ENCODE measurements at regions not wholly inside any gene's neighbourhood (a gene's known extent, or its start where the extent isn't known, plus 50 kb on each side); places are given as distances from the start of the nearest gene placed in this dataset.

DNA sequence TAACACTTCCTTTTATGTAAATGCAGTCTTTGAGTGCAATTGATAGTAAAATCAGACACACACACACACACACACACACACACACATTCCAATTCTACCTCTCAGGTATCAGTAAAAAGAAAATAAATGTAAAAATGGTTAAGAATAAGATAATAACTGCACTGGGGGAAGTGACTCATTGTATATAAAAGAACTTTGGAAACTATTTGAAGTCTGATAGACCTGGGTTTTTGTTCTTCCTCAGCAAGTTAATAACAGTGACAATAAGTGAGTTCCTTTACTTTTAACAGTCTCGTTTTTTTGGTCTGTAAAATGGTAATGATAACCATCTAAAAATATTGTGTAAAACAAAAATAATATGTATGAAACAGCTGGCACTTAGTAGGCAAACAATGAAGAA, 1815.0 kb downstream of the MRPL39 start:
- peaks cover 4% of the 10 kb centered on the region for H3K9me3 ChIP-seq (replicated peaks; ENCODE audit: control insufficient read depth, insufficient read depth, low read length)
- intact Hi-C loops (cut with micrococcal nuclease) (no loop called here), dilution Hi-C loops (cut with MboI; ENCODE audit: extremely low pct_ligation_motif_present, low sequenced_read_pairs) (no loop called here)
- H3K27me3 ChIP-seq (ENCODE audit: control insufficient read depth in 2 of 2, insufficient read depth in 2 of 2, low read length in 2 of 2) = no peaks in the 10 kb centered on the region
- H3K4me1 ChIP-seq (ENCODE audit: control insufficient read depth, extremely low read depth, insufficient read depth, low read length) = no peaks in the 10 kb centered on the region
- no peak overlapping the region for H2AFZ ChIP-seq (ENCODE audit: low read depth, low read length)
- no peaks in the 10 kb centered on the region for H4K20me1 ChIP-seq (replicated peaks; ENCODE audit: control insufficient read depth, extremely low read depth, insufficient read depth, low read length)
- no peak overlapping the region for H3K4me3 ChIP-seq (replicated peaks in 1 of 3; ENCODE audit: insufficient read depth in 1 of 3, low read depth in 1 of 3, low read length in 3 of 3)
- no peak overlapping the region for H3K4me2 ChIP-seq (ENCODE audit: insufficient read depth, low read length)
- CTCF ChIA-PET = no interaction called here
- no peak overlapping the region for H3K9ac ChIP-seq (replicated peaks; ENCODE audit: extremely low read depth, insufficient read depth, low read length)
- TF ChIP-seq JUN (IDR thresholded peaks at IDR 0.05; ENCODE audit: borderline replicate concordance, insufficient read depth, insufficient read length, low read depth) = no peak
- TF ChIP-seq, protein P1, sequence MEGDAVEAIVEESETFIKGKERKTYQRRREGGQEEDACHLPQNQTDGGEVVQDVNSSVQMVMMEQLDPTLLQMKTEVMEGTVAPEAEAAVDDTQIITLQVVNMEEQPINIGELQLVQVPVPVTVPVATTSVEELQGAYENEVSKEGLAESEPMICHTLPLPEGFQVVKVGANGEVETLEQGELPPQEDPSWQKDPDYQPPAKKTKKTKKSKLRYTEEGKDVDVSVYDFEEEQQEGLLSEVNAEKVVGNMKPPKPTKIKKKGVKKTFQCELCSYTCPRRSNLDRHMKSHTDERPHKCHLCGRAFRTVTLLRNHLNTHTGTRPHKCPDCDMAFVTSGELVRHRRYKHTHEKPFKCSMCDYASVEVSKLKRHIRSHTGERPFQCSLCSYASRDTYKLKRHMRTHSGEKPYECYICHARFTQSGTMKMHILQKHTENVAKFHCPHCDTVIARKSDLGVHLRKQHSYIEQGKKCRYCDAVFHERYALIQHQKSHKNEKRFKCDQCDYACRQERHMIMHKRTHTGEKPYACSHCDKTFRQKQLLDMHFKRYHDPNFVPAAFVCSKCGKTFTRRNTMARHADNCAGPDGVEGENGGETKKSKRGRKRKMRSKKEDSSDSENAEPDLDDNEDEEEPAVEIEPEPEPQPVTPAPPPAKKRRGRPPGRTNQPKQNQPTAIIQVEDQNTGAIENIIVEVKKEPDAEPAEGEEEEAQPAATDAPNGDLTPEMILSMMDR (IDR thresholded peaks at IDR 0.05; ENCODE audit: extremely low read depth in 1 of 2, insufficient read depth in 1 of 2, low read depth in 1 of 2, low read length in 2 of 2) = no peak
- TF ChIP-seq GATA2 (IDR thresholded peaks at IDR 0.05; ENCODE audit: insufficient read depth, insufficient read length, low read depth, low read length) = no peak
- no peak for TF ChIP-seq MYC (IDR thresholded peaks at IDR 0.05; ENCODE audit: low read depth, low read length)
- TF ChIP-seq POLR2AphosphoS5 (IDR thresholded peaks at IDR 0.05; ENCODE audit: insufficient read depth, low read depth, low read length) = no peak
- no peak for TF ChIP-seq FOS (IDR thresholded peaks at IDR 0.05; ENCODE audit: borderline replicate concordance, insufficient read depth, low read length)
- TF ChIP-seq EZH2 (IDR thresholded peaks at IDR 0.05; ENCODE audit: borderline replicate concordance, low read depth, low read length, severe bottlenecking) = no peak
- TF ChIP-seq POLR2A (IDR thresholded peaks at IDR 0.05; ENCODE audit: low read depth, low read length) = no peak
- TF ChIP-seq, protein P2, sequence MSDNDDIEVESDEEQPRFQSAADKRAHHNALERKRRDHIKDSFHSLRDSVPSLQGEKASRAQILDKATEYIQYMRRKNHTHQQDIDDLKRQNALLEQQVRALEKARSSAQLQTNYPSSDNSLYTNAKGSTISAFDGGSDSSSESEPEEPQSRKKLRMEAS (IDR thresholded peaks at IDR 0.05; ENCODE audit: insufficient read depth, insufficient read length) = no peak
- FAIRE-seq = no peak
- no peak overlapping the region for H3K27ac ChIP-seq (ENCODE audit: insufficient read depth, low read depth, low read length)
- BruUV-seq (replicated peaks) = no TSS peak
- no peaks in the 10 kb centered on the region for H3K9me1 ChIP-seq (replicated peaks; ENCODE audit: control insufficient read depth, extremely low read depth, insufficient read depth, low read length)
- POLR2A ChIA-PET = no interaction called here
- H3K36me3 ChIP-seq (ENCODE audit: control insufficient read depth in 2 of 2, extremely low read depth in 1 of 2, insufficient read depth in 2 of 2, low read length in 2 of 2) = no peaks in the 10 kb centered on the region
- H3K79me2 ChIP-seq (ENCODE audit: control insufficient read depth, insufficient read depth, low read length) = no peaks in the 10 kb centered on the region
- no peak for DNase-seq (ENCODE audit: low read depth, low spot score)

Data from endothelial cell of umbilical vein (primary cell).